HCT116 (cell line): ENCODE measurements at regions not wholly inside any gene's neighbourhood (a gene's known extent, or its start where the extent isn't known, plus 50 kb on each side); places are given as distances from the start of the nearest gene placed in this dataset.

ENCODE experiments used
- ATAC-seq: fragments of 200-7000 bp; cut with Tn5 transposase; 2 replicates; pipeline ENCODE4 v1.9.1; 2020; ENCODE audit warnings: mild to moderate bottlenecking, moderate library complexity
- BruUV-seq: library from RNA; stranded (reverse); fragments of 400-500 nt; replicated peaks from 2 replicates; lab custom pipeline; 2021; lab: Mats Ljungman, UMichigan
- CTCF ChIA-PET: fragments of 300-600 bp; sonication (Branson Sonifier 250); formaldehyde crosslinking; loops from one replicate; lab custom pipeline; 2021; ENCODE audit warnings: antibody characterized with exemption; lab: Charles Lee
- POLR2A ChIA-PET: fragments of 300-600, 350-600 bp; sonication (Branson Sonifier 250); formaldehyde crosslinking; loops from one replicate; lab custom pipeline; 2021; ENCODE audit warnings: antibody characterized with exemption; lab: Charles Lee
- RAD21 ChIA-PET, 2 experiments: fragments of 300-600 bp; sonication (Branson Sonifier 250); formaldehyde crosslinking; loops; one replicate each; lab custom pipeline; 2023; ENCODE audit warnings: low total read pairs in 2 of 2; ENCODE audit not compliant: uncharacterized antibody in 2 of 2, unreplicated experiment in 2 of 2, low non-redundant PET in 1 of 2; lab: Charles Lee
- DNase-seq: peaks from one replicate; pipeline ENCODE4 v3.0.0-alpha.2; 2010; ENCODE audit warnings: low read depth, low spot score
- H2AFZ ChIP-seq: fragments of 200-600 bp; shearing (Covaris generic), sonication (generic); 2 replicates; pipeline ENCODE4 v1.6.1; 2017; ENCODE audit warnings: low read depth, mixed run types, mixed read lengths, antibody characterized with exemption, low read length; ENCODE audit not compliant: poor library complexity, severe bottlenecking
- H3K27ac ChIP-seq: 2 replicates; pipeline ENCODE4 v1.5.1; 2012; ENCODE audit warnings: low read depth, low read length
- H3K27me3 ChIP-seq: fragments of 200-600 bp; sonication (generic); 2 replicates; pipeline ENCODE4 v1.6.1; 2016; ENCODE audit warnings: mixed run types, low read length, mixed read lengths; ENCODE audit not compliant: insufficient read depth
- H3K36me3 ChIP-seq, 2 experiments: fragments of 200-500 bp in 1 of 2; fragments of 200-600 bp in 1 of 2; sonication (Bioruptor generic) in 1 of 2; sonication (generic) in 1 of 2; 2 replicates each; pipeline versions ENCODE4 v1.5.1 to v1.6.1; 2014 to 2016; ENCODE audit warnings: low read length in 2 of 2, inconsistent platforms in 1 of 2, mixed read lengths in 1 of 2, mixed run types in 1 of 2; ENCODE audit not compliant: insufficient read depth in 2 of 2, control insufficient read depth in 1 of 2
- H3K4me1 ChIP-seq, 2 experiments: fragments of 200-600 bp in 1 of 2; sonication (generic) in 1 of 2; 2 replicates each; pipeline versions ENCODE4 v1.5.1 to v1.6.1; 2012 to 2017; ENCODE audit warnings: low read length in 2 of 2, inconsistent platforms in 1 of 2, mild to moderate bottlenecking in 1 of 2, mixed read lengths in 1 of 2, mixed run types in 1 of 2, moderate library complexity in 1 of 2; ENCODE audit not compliant: insufficient read depth in 2 of 2, control insufficient read depth in 1 of 2
- H3K4me2 ChIP-seq: fragments of 200-600 bp; sonication (generic); 2 replicates; pipeline ENCODE4 v1.6.1; 2017; ENCODE audit warnings: mixed run types, low read length, mixed read lengths
- H3K4me3 ChIP-seq, 2 experiments: fragments of 200-600 bp in 1 of 2; sonication (generic) in 1 of 2; replicated peaks in 1 of 2; 2 replicates each; pipeline ENCODE4 v1.5.1; 2011 to 2016; ENCODE audit warnings: low read length in 2 of 2, control low read depth in 1 of 2, low read depth in 1 of 2, mild to moderate bottlenecking in 1 of 2, mixed read lengths in 1 of 2, mixed run types in 1 of 2
- H3K79me2 ChIP-seq: fragments of 200-600 bp; sonication (generic); 2 replicates; pipeline ENCODE4 v1.6.1; 2017; ENCODE audit warnings: mild to moderate bottlenecking, mixed run types, low read length, moderate library complexity, mixed read lengths; ENCODE audit not compliant: insufficient read depth
- H3K9ac ChIP-seq: fragments of 200-600 bp; sonication (generic); 2 replicates; pipeline ENCODE4 v1.6.1; 2016; ENCODE audit warnings: low read length, mixed read lengths
- H3K9me2 ChIP-seq: fragments of 200-600 bp; sonication (generic), shearing (Covaris generic); 2 replicates; pipeline ENCODE4 v1.6.1; 2017; ENCODE audit warnings: mixed run types, mild to moderate bottlenecking, moderate library complexity; ENCODE audit not compliant: insufficient read depth
- H3K9me3 ChIP-seq, 2 experiments: fragments of 200-500 bp in 1 of 2; fragments of 200-600 bp in 1 of 2; sonication (Bioruptor generic) in 1 of 2; sonication (generic) in 1 of 2; 2 replicates each; pipeline ENCODE4 v1.6.1; 2014 to 2017; ENCODE audit warnings: low read length in 2 of 2, mixed read lengths in 2 of 2, inconsistent platforms in 1 of 2, low read depth in 1 of 2, mild to moderate bottlenecking in 1 of 2, mixed run types in 1 of 2, moderate library complexity in 1 of 2; ENCODE audit not compliant: control insufficient read depth in 1 of 2, insufficient read depth in 1 of 2
- H4K20me1 ChIP-seq: fragments of 200-600 bp; sonication (generic), shearing (Covaris generic); 2 replicates; pipeline ENCODE4 v1.6.1; 2017; ENCODE audit warnings: mixed run types, mild to moderate bottlenecking, moderate library complexity; ENCODE audit not compliant: insufficient read depth
- ATF3 ChIP-seq: IDR thresholded peaks from 2 replicates; pipeline ENCODE4 v1.6.1; 2012
- CBX3 ChIP-seq: IDR thresholded peaks from 2 replicates; pipeline ENCODE4 v1.6.1; 2012; ENCODE audit warnings: low read depth
- CEBPB ChIP-seq: IDR thresholded peaks from 2 replicates; pipeline ENCODE4 v1.6.1; 2012; ENCODE audit warnings: low read depth
- CTCF ChIP-seq, 3 experiments: fragments of 200-600 bp in 1 of 3; sonication (generic) in 1 of 3; IDR thresholded peaks in 2 of 3; conservative IDR thresholded peaks in 1 of 3; 2 replicates each; pipeline ENCODE4 v1.5.1; 2012 to 2017; ENCODE audit warnings: low read depth in 2 of 3, low read length in 2 of 3, antibody characterized with exemption in 1 of 3, borderline replicate concordance in 1 of 3, control low read depth in 1 of 3, mild to moderate bottlenecking in 1 of 3, mixed read lengths in 1 of 3, mixed run types in 1 of 3, moderate library complexity in 1 of 3; ENCODE audit not compliant: insufficient read depth in 1 of 3
- EZH2 ChIP-seq: fragments of 200-600 bp; sonication (generic); IDR thresholded peaks from 2 replicates; pipeline ENCODE4 v1.6.1; 2017; ENCODE audit warnings: antibody characterized with exemption, mixed run types
- EZH2phosphoT487 ChIP-seq: fragments of 200-600 bp; IDR thresholded peaks from 2 replicates; pipeline ENCODE4 v1.6.1; 2018; ENCODE audit warnings: antibody characterized with exemption, borderline replicate concordance
- POLR2A ChIP-seq: IDR thresholded peaks from 2 replicates; pipeline ENCODE4 v1.7.0; 2011; ENCODE audit warnings: borderline replicate concordance; ENCODE audit not compliant: insufficient read depth, insufficient read length; ENCODE audit errors: extremely low read depth
- RAD21 ChIP-seq: IDR thresholded peaks from 2 replicates; pipeline ENCODE4 v1.6.1; 2012; ENCODE audit warnings: low read depth, mild to moderate bottlenecking
- SRF ChIP-seq: IDR thresholded peaks from 2 replicates; pipeline ENCODE4 v1.6.1; 2012; ENCODE audit warnings: low read depth
- TCF7L2 ChIP-seq: IDR thresholded peaks from 2 replicates; pipeline ENCODE4 v1.7.0; 2011; ENCODE audit warnings: borderline replicate concordance, inconsistent platforms; ENCODE audit not compliant: insufficient read depth, insufficient read length; ENCODE audit errors: extremely low read depth
- YY1 ChIP-seq: IDR thresholded peaks from 2 replicates; pipeline ENCODE4 v1.6.1; 2011; ENCODE audit warnings: low read length, low read depth, moderate library complexity, mild to moderate bottlenecking; ENCODE audit not compliant: insufficient replicate concordance; ENCODE audit errors: extremely low read depth
- ZFX ChIP-seq: fragments of 450-650 bp; IDR thresholded peaks from 2 replicates; pipeline ENCODE4 v1.6.1; 2017
- ZNF274 ChIP-seq: fragments of 200-500 bp; sonication (Bioruptor generic); IDR thresholded peaks from 2 replicates; pipeline ENCODE4 v1.6.1; 2014; ENCODE audit warnings: mild to moderate bottlenecking, low read depth, low read length, inconsistent platforms
- intact Hi-C: fragments of 100-400 bp; cut with micrococcal nuclease; formaldehyde crosslinking; loops from 2 replicates; pipeline ENCODE4 v1.10.0; 2022
- TF ChIP-seq, protein P1 (sequence below): IDR thresholded peaks from 2 replicates; pipeline ENCODE4 v1.6.1; 2012; ENCODE audit warnings: low read depth

DNA sequence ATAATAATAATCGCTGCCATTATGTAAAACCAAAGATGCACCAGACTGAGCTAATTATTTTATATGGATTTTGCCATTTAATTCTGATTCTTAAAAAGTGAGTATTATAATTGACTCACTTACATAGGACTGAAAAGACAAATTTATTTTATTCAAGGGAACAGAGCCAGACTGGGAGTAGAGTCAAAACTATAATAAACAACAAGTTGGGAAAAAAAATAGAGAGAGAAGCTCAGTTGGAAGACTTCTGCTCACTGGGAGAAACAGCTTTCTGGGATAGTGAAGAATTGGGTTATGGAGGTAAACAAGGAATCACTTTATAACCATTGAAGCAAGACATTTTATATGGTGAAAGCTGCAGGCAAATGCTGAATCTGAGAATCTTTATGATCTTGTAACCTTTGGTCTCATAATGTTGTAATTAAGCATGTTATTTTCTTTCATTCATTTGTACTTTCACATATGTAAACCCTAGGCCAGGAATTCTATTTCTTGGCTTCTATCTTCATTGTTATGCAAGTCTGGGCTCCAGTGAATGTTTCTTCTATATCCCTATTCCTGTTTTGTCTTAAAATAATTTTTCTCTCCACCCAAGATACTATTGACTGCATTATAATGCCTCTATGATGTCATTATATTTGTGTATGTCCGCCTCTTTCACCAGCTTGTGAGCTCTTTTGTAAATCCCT, 725.3 kb upstream of the CCDC179 start:
- DNase-seq (no peak), ATAC-seq (no peak)
- no peaks in the 10 kb centered on the region for H3K79me2 ChIP-seq
- H3K4me3 ChIP-seq: no peak overlapping the region
- TF ChIP-seq YY1: no peak
- no peak for TF ChIP-seq ZFX
- TF ChIP-seq CBX3: no peak
- no peak for TF ChIP-seq CEBPB
- no peak for TF ChIP-seq ATF3
- no peak for TF ChIP-seq RAD21
- H4K20me1 ChIP-seq: no peaks in the 10 kb centered on the region
- H3K27ac ChIP-seq: no peak overlapping the region
- intact Hi-C loops: no loop called here
- no peaks in the 10 kb centered on the region for H3K27me3 ChIP-seq
- BruUV-seq: no TSS peak
- H3K4me1 ChIP-seq: no peaks in the 10 kb centered on the region
- RAD21 ChIA-PET: no interaction called here
- H3K9ac ChIP-seq: no peak overlapping the region
- H3K4me2 ChIP-seq: no peak overlapping the region
- H3K9me2 ChIP-seq: no peaks in the 10 kb centered on the region
- H3K36me3 ChIP-seq: no peaks in the 10 kb centered on the region; a peak in 1 of 4 replicates
- H2AFZ ChIP-seq: no peak overlapping the region
- POLR2A ChIA-PET: no interaction called here
- CTCF ChIA-PET: no interaction called here
- H3K9me3 ChIP-seq: peaks cover 5 to 11% of the 10 kb centered on the region in 2 experiments; a peak in 2 of 4 replicates

DNA sequence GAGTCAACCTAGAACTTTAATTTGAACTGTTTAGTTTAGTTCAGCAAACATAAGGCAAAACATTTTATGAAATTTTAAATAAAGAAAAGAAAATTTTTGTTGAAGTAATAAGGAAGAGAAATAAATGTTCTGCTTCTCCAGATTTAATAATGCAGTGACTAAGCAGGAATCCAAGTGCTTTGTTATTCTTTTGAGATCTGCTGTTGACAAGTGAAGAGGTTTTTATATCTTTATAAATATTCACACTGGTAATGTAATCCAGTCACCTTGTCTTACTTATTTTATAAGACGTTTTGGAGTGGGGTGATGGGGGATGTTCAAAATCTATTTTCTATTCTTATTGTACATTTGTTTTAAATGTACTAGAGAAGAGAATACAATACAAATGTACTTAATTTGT, 725.9 kb upstream of the CCDC179 start:
- intact Hi-C loops: no loop called here
- ChIA-PET POLR2A (no interaction called here), RAD21 (no interaction called here), CTCF (no interaction called here)
- Histone ChIP-seq H2AFZ (no peak overlapping the region), H4K20me1 (no peaks in the 10 kb centered on the region), H3K9me3 (peaks cover 5 to 13% of the 10 kb centered on the region in 2 experiments; a peak in 2 of 4 replicates), H3K79me2 (no peaks in the 10 kb centered on the region), H3K4me2 (no peak overlapping the region), H3K9me2 (no peaks in the 10 kb centered on the region), H3K4me1 (no peaks in the 10 kb centered on the region), H3K27me3 (no peaks in the 10 kb centered on the region), H3K9ac (no peak overlapping the region), H3K4me3 (no peak overlapping the region), H3K36me3 (no peaks in the 10 kb centered on the region), H3K27ac (no peak overlapping the region)
- no peak for ATAC-seq
- no peak for DNase-seq
- TF ChIP-seq EZH2phosphoT487 (no peak), SRF (no peak), EZH2 (no peak), RAD21 (no peak), TCF7L2 (no peak), ZNF274 (no peak), CEBPB (no peak), POLR2A (no peak), CTCF (IDR thresholded peaks at IDR 0.05 in 2 of 3, conservative IDR thresholded peaks at IDR 0.05 in 1 of 3; ENCODE audit: borderline replicate concordance in 1 of 3, insufficient read depth in 1 of 3, low read depth in 2 of 3, low read length in 2 of 3) (no peak)
- TF ChIP-seq, protein P1, sequence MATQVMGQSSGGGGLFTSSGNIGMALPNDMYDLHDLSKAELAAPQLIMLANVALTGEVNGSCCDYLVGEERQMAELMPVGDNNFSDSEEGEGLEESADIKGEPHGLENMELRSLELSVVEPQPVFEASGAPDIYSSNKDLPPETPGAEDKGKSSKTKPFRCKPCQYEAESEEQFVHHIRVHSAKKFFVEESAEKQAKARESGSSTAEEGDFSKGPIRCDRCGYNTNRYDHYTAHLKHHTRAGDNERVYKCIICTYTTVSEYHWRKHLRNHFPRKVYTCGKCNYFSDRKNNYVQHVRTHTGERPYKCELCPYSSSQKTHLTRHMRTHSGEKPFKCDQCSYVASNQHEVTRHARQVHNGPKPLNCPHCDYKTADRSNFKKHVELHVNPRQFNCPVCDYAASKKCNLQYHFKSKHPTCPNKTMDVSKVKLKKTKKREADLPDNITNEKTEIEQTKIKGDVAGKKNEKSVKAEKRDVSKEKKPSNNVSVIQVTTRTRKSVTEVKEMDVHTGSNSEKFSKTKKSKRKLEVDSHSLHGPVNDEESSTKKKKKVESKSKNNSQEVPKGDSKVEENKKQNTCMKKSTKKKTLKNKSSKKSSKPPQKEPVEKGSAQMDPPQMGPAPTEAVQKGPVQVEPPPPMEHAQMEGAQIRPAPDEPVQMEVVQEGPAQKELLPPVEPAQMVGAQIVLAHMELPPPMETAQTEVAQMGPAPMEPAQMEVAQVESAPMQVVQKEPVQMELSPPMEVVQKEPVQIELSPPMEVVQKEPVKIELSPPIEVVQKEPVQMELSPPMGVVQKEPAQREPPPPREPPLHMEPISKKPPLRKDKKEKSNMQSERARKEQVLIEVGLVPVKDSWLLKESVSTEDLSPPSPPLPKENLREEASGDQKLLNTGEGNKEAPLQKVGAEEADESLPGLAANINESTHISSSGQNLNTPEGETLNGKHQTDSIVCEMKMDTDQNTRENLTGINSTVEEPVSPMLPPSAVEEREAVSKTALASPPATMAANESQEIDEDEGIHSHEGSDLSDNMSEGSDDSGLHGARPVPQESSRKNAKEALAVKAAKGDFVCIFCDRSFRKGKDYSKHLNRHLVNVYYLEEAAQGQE: no peak
- BruUV-seq: no TSS peak
